ENCODE measurements at regions not wholly inside any gene's neighbourhood (a gene's known extent, or its start where the extent isn't known, plus 50 kb on each side); places are given as distances from the start of the nearest gene placed in this dataset.
"Not testable (repeated sequence)": the region's sequence is repeated elsewhere in the genome, so short reads cannot be mapped to it uniquely, and the experiment has no call there.

DNA sequence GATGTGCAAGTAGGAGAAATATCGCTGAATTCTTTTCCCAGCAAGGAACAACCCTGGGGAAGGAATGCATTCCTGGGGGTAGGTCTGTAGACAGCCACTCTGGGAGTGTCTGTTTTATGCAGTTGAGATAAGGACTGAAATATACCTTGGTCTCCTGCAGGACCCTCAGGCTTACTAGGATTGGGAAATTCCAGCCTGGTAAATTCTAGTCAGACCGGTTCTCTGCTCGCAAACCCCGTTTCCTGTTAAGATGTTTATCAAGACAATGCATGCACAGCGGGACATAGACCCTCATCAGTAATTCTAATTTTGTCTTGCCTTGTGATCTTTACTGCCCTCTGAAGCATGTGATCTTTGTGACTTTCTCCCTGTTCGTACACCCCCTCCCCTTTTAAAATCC, 839.0 kb downstream of the REEP3 start:
- not testable (repeated sequence) for DNase-seq

GRCh38 chr10:64363687-64364086, 842.5 kb downstream of the REEP3 start:
- DNase-seq = no peak

- no peak for DNase-seq
Observed at GRCh38 chr10:64365663-64366062, 844.5 kb downstream of the REEP3 start.

- DNase-seq = no peak
Observed at GRCh38 chr10:64368298-64368697, 847.1 kb downstream of the REEP3 start.

- DNase-seq = no peak
Observed at GRCh38 chr10:64369885-64370773, 848.9 kb downstream of the REEP3 start.

- no peak for DNase-seq
Observed at GRCh38 chr10:64374346-64374745, 853.1 kb downstream of the REEP3 start.

DNA sequence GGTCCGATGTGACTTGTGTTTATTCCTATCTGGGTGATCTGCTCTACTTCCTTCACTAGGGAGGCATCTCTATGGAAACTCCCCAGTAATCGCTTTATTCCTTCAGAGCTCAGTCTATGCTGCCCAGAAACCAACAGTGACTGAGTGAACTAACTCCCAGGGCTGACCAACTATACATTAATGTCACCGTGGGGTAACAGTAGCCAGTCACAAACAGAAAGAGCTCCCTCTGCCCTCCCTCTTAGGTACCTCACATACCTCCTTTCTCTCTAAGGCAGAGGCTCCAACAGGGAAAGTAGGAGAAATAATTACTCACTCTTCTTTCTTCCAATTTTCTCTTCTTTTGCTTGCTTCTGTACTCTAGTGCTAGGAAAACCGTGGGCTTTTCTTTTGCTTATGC, 855.0 kb downstream of the REEP3 start:
- DNase-seq = no peak

DNA sequence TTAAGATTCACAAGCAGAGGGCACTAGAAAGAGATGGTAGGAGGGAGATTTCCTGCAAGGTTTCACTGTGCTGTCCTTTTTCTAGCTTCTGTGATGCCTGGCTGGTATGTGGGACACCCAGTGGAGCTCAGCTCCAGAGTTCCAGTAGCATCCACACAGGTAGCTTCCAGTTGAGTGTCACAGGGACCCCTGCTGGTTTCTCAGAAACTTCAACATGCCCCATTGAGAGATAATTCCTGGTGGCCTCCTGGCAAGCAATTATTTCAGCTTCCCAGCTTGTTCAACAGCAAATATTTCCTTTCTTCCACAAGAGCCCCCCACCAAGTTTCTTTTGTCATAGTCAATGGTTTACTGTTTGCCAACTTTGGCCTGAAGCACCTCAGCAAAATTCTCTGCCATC, 858.7 kb downstream of the REEP3 start:
- DNase-seq = no peak

DNA sequence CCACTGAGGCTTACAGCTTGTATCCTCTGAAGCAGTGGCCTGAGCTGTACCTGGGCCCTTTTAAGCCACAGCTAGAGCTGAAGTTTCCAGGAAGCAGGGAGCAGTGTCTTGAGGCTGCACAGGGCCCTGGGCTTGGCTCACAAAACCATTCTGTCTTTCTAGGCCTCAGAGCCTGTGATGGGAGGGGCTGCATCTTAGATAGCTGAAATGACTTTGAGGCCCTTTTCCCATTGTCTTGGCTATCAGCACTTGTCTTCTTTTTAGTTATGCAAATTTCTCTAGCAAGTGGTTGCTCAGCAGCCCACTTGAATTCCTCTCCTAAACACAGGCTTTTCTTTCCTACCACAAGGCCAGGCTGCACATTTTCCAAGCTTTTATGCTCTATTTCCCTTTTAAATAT, 864.2 kb downstream of the REEP3 start:
- no peak for DNase-seq

DNA sequence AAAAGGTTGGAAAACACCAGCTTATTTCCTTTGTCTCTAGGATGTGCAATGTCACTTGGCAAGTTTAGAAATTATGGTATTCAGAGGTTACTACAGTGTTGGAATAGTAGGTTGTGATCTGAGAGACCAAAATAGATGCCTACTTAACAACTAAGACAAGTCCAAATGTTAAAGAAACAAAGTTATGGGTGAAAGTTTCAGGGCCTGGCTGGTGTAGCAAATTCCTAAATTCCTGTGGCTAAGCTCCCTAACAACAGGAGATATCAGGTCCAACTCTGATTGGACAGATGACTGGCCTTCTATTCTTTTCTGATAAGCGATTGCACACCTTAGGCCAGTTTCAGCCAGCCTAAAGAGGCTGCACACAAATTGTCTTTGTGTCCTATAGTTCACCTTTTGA, 873.5 kb downstream of the REEP3 start:
- DNase-seq = no peak

DNA sequence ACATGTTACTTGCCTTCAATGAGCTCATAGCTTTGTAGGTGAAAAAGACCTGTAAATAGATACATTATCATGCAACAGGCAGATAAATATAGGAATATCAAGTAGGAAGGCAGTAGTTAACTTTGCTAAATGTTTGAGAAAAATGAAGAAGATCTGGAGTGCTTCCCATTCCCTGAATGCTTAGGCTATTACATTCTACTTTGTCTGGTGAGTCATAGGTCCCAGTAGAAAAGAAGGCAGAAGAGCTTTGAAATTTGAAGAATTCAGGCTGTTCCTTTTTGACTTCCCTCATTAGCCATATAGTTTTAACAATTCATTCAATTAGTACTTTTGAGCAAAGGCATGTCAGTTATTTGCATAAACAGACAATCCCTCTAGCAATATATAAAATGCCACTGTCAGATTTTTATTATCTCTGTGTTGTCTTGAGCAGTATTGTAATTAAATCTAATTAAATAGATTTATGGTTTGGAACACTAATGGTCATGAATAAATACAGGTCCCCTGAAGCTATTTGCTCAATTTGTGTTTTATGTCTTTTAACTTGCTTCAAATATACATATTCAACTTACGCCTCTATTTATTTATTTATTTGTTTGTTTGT, 875.0 kb downstream of the REEP3 start:
- no peak for DNase-seq

DNA sequence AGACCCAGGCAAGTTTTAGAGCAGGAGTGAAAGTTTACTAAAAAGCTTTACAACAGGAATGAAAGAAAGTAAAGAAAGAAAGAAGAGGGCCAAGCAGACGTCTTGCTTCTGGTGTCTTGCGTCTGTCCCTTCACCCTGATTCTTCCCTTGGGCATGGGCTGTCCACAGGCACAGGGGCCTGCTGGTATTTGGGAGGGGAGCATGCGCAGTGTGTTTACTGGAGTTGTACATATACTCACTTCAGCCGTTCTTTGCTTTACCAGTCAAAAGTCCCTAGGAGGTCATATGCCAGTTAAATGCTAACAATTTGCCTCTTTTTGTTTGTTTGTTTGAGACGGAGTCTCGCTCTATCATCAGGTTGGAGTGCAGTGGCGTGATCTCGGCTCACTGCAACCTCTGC, 875.9 kb downstream of the REEP3 start:
- no peak for DNase-seq

GRCh38 chr10:64408391-64409183, 887.4 kb downstream of the REEP3 start:
- no peak for DNase-seq

- no peak for DNase-seq
Observed at GRCh38 chr10:64409349-64409748, 888.1 kb downstream of the REEP3 start.

DNA sequence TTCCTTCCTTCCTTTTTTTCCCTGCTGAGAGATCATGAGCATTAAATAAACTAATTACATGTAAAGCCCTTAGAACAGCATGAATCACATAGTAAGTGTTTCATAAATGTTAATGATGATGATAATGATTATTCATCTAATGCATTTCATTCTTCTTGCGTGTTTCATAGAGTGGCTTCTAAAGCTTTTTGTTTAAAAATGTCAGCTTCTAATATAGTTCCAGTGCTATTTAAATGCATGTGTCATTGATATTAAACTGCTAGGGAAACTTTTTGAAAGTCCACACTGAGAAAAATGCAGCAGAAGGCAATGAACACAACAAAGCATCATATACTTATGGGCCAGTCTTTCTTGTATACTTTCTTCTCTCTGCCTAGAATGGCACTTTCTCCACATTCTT, 894.8 kb downstream of the REEP3 start:
- DNase-seq = no peak

GRCh38 chr10:64419461-64419860, 898.3 kb downstream of the REEP3 start:
- no peak for DNase-seq

- DNase-seq = no peak
Observed at GRCh38 chr10:64426745-64427144, 905.5 kb downstream of the REEP3 start.

DNA sequence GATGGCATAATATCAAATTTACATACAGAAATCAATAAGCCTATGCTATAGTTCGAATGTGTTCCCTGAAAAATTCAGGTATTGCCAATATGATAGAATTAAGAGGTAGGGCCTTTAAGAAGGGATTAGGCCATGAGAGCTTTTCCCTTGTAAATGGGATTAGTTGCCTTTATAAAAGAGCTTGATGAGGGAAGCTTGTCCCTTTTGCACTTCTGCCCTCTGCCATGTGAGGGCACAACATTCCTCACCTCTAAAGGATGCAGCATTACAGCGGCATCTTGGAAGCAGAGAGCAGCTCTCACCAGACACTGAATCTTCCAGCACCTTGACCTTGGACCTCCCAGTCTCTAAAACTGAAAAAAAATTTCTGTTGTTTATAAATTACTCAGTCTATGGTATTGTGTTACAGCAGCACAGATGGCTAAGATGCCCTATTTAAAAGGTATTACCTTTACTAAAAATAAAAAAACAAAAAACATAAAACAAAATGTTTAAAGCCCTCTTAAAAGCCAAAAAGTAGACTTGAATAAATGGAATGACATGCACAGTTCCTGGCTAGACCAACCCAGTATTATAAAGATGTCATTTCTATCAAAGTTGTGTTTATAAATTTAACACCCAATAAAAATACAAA, 909.6 kb downstream of the REEP3 start:
- DNase-seq = no peak

DNA sequence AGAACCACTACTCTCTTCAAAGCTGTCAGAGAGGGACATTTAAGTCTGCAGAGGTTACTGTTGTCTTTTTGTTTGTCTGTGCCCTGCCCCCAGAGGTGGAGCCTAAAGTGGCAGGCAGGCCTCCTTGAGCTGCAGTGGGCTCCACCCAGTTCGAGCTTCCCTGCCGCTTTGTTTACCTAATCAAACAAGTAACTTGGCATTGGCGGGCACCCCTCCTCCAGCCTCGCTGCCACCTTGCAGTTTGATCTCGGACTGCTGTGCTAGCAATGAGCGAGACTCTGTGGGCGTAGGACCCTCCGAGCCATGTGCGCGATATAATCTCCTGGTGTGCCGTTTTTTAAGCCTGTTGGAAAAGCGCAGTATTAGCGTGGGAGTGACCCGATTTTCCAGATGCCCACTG, 920.7 kb downstream of the REEP3 start:
- DNase-seq = not testable (repeated sequence)

DNA sequence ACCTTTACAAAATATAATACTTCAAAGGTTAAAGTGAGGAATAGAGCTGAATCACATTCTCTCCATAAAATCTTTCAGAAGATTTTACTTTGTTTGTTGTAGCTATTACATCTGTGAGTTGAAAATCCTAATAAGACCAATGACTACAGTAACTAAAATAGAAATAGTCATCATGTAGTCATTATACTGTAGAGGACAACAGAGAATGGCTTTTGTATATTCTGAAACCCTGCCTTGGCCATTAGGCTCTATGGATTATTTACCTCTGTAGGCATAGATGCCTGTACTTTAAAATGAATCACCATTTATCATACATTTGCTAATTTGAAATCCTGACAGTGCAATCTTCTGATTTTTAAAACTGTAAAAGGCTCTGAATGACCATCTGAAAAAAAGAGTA, 923.0 kb downstream of the REEP3 start:
- DNase-seq = no peak

DNA sequence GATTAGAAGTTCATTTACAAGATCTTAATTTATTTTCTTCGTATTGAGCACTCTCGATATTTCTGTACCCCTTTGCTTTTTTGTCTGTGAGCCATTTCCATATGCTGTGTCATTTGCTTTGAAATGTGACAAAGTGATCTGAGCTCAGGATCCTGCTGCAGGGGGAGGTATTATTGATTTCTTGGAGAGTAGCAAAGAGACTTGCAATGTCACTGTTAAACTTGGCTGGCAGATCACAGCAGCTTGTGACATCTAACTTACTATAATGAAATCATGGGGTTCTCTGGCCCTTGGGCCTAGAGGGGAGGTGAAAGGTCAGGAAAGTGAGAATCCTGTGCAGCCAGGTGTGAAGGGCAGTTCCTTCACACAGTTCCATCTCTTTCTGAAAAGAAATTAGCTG, 923.4 kb downstream of the REEP3 start:
- no peak for DNase-seq

DNA sequence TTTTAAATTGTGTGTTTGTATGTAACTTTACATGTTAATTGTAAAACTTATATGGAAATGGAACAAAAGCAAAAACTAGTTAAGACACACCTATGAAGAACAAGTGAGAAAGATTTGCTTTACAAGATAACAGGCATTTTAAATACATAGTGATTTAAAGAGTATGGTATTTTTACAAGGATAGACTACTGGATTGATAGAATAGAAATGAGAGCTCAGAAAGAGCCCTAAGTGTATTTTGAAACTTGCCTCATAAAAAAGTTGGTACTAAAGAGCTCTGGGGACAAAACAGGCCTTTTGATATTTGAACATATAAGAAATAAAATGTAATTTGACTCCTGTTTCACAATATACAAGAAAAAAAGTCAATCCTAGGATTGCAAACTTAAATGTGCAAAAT, 928.4 kb downstream of the REEP3 start:
- no peak for DNase-seq

DNA sequence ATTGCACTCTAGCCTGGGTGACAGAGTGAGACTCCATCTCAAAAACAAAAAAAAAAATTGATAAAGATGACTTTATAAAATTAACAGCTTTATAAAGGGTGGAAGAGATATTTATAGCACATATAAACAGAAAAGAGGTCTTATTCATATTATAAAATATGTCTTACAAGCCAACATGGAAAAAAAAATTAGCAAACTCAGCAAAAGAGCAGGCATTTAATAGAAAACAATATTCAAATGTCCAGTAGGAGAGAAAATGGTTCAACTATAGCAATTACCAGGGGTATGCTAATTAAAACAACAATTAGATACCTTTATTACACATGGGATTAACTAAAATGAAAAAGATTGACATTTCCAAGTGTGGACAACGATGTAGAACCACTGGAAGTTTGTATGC, 929.1 kb downstream of the REEP3 start:
- DNase-seq = no peak

Measured in NCI-H1436 (cell line).